Mesenteric fat pad (tissue), 1 donor: ENCODE measurements at regions not wholly inside any gene's neighbourhood (a gene's known extent, or its start where the extent isn't known, plus 50 kb on each side); places are given as distances from the start of the nearest gene placed in this dataset.
"Not testable (repeated sequence)": the region's sequence is repeated elsewhere in the genome, so short reads cannot be mapped to it uniquely, and the experiment has no call there.

Experiments
- DNase-seq: peaks from one replicate; pipeline ENCODE4 v3.0.0-alpha.2; 2020; ENCODE audit warnings: low spot score
- donor health status: DM: yes; HTN: yes; CAD: no.

DNA sequence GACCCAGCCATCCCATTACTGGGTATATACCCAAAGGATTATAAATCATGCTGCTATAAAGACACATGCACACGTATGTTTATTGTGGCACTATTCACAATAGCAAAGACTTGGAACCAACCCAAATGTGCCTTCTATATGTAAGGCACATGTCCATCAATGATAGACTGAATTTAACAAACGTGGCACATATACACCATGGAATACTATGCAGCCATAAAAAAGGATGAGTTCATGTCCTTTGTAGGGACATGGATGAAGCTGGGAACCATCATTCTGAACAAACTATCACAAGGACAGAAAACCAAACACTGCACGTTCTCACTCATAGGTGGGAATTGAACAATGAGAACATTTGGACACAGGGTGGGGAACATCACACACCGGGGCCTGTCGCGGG lies 92.1 kb downstream of the TRIM27 start:
- DNase-seq: not testable (repeated sequence)

DNA sequence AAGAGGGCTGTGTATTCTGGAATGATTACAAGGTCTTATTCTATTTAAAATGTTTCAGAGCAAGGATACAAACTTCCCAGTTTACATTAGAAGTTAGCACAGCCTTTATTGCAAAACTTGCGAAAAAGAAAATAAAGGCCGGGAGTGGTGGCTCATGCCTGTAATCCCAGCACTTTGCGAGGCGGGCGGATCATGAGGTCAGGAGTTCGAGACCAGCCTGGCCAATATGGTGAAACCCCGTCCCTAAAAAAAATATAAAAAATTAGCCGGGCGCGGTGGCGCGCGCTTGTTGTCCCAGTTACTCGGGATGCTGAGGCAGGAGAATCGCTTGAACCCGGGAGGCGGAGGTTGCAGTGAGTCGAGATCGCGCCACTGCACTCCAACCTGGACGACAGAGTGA lies 87.1 kb downstream of the TRIM27 start:
- DNase-seq: not testable (repeated sequence)

DNA sequence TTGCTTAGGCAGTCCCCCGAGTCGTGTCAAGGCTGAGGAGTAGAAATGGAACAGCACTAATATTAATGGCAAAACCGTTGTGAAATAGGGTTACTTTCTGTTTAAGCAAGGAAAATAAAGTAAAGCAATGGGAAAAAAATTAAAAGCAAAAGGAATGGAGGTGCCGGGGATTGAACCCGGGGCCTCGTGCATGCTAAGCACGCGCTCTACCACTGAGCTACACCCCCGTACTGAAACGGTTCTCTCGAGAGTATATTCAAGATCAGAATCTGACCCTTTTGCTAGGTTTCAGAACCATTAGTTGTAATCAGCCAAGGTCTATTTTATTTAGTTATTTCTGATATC lies 85.5 kb downstream of the TRIM27 start:
- DNase-seq: no peak

DNA sequence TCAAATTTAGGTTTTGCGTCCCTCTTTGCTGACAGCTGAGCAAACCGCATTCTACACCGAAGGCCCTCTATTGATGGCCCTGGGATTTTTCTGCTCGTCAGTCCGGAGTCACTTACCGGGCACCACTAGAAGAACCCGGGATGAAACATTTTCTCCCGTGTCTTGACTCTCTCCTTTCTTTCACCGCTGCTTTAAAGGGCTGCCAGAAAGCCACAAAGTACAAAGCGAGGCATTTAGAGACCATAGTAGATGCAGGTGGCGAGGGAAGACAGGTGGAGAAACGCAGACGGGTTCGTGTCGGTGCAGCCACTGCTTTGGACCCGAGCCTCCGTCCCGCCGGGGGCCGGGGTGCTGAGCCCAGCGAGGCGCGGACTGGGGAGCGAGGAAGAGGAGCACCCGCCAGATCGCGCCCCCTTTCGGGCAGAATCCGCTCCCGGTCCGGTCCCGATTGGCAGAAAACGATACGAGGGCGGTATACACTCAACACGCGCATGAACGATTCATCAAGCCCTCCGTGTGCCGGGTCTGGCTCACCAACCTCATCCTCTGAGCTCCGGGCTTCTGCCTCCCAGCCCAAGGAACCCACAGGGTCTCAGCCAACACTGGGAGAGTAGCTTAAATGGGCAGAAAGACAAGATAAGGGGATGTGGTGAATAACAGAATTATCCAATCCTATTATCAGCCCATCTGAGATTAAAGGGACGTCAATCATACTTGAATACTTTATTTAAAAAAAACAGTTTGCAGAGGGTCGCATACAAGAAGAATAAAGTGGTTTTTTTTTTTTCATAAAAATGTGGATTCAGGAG lies 84.9 kb downstream of the TRIM27 start:
- peak; percentile 93 for DNase-seq

DNA sequence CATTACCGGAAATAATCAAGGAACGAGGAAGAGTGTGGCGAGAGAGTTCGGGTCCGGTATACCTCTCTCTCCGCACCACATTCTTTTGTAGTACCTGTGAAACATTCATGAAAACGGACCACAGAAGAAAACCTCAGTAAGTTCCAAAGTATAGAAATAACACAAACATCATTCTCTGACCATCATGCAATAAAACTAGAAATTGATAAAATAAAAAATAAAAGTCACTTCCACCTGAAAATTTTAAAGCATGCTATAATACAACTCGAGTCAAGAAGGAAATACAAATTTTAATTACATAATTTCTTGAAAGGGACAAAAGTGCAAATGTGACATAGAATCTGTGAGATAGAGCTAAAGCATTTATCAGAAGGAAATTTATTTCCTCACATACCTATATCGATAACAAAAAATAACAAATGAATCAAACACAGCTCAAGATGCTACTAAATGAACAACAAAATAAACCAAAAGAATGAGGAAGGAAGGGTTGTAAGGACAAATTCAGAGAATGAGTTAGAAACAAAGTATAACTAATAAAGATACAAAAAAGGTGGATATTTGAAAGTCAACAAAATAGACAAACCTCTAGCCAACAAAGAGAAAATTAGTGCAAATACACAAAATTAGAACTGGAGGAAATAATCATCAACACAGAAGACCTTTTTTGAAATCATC lies 84.2 kb downstream of the TRIM27 start:
- DNase-seq: no peak

DNA sequence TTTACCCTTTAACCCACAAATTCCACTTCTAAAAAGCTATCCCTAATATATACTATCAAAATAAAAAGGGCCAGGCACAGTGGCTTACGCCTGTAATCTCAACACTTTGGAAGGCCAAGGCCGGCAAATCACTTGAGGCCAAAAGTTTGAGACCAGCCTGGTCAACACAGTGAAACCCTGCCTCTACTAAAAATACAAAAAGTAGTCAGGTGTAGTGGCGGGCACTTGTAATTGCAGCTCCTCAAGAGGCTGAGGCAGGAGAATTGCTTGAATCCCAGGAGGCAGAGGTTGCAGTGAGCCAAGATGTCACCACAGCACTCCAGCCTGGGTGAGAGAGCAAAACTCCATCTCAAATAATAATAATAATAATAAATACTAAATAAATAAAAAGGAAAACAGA lies 82.5 kb downstream of the TRIM27 start:
- DNase-seq: no peak

DNA sequence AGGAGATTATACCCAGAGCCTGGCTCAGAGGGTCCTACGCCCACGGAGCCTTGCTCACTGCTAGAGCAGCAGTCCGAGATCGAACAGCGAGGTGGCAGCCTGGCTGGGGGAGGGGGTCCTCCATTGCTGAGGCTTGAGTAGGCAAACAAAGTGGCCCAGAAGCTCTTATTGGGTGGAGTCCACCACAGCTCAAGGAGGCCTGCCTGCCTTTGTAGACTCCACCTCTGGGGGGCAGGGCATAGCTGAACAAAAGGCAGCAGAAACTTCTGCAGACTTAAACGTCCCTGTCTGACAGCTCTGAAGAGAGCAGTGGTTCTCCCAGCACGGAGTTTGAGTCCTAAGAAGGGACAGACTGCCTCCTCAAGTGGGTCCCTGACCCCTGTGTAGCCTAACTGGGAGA lies 75.0 kb downstream of the TRIM27 start:
- not testable (repeated sequence) for DNase-seq
